ENCODE measurements at regions not wholly inside any gene's neighbourhood (a gene's known extent, or its start where the extent isn't known, plus 50 kb on each side); places are given as distances from the start of the nearest gene placed in this dataset.

DNA sequence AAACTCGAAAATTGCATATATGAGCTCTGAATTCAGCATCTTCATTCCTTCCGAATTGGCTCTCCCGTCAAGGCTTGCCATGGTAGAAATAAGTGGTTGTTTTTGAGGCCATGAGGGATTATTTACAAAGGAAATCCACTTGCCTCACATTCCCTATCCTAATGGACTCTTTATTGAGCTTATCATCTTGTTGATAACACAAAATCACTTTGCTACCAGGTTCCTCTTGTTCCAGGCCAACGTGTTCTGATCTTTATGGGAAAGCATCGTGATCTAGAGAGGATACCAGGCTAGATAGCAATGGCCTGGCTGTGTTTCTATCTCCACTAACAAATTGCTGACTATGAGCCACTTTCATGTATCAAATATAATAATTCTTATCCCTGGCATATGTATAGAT lies 811.7 kb downstream of the TLR4 start:
- no peak for DNase-seq

DNA sequence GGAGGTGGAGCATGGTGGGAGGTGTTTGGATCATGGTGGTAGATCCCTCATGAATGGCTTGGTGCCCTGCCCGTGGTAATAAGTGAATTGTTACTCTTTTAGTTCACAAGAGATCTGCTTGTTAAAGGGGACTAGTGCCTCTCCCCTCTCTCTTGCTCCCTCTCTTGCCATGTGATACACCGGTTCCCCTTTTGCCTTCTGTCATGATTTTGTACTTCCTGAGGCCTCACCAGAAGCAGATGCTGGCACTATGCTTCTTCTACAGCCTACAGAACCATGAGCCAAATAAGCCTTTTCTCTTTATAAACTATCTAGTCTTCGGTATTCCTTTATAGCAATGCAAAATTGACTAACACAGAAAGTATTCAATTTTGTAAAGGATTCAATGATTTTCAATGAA lies 817.1 kb downstream of the TLR4 start:
- DNase-seq, result no peak

DNA sequence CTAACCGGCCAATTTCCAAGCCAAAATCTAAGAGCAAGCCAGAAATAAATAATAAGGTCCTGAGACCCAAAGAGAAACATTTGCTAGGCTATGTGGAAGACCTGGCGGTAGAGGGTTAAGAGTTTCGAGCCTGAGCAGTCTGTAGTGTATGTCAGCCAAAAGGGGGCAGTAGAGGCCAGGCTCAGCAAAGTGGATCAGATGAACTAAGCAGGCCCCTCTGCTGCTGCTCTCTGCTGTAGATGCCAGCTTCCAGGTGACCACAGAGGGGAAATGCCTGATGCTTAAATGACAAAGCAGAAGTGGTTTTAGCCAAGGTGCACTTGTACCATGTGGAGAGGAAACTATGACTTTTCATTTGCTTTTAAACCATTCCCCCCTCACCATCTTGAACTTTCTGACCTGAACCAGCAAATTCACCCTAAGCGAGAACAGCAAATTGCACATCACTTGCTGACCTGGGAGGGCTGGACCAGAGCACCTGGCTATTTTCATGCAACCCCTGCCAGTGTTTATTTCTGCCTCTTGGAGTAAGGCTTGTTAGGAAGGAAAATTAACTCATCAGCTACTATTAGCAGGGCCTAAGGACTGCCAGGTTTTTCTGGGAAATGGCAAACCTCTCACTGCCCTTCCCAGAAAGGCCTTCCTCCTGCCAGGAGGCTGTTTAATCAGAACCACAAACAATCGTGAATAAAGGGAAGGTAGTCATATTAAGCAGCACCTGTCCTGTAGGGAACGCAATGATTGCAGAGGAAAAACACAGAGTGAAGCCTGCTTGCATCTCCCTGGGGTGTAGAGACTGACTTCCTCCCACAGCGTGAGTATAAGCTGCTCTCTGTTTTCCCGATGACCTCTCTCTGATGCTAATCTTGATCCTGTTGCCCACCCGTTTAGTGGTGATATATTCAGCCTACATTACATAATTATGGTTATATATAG lies 818.2 kb downstream of the TLR4 start:
- peak; percentile 9 to 28 (median 10) for DNase-seq

DNA sequence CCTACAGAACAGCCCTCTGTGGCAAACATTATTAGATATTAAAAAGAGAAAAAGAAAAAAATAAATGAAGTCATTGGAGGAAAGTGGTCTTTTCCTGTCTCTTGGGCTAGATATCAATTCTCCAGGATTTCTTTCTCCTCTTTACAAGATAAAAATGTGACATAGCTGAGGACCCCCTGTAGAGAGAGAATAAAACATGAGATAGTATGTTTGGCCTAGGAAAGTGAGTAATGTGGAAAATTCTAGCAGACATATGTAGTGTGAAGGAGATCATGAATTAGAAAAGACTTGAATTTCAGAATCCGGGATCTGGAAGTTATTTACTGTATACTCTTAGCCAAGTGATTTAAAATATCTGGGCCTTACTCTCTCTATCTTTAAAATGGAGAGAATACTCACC lies 823.1 kb downstream of the TLR4 start:
- no peak for DNase-seq

DNA sequence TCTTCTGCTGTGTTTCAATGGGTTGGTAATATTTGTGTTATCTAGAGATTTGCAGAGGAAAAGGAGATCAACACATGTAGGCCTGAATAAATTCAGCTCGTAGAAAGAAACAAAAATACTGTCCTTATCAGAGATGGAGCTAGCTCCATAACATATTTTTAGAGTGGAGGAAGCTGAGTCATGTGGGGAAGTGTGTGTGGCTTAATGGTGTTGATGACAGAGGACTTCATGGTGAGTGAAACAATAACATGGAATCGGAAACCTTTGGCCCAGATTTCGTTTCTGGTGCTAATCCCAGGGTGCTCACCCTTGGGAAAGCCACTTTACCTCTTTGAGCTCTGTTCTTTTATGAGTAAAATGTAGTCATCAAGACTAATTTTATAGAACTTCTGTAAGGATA lies 825.0 kb downstream of the TLR4 start:
- DNase-seq, result peak in 1 of 3 donors; percentile 0

DNA sequence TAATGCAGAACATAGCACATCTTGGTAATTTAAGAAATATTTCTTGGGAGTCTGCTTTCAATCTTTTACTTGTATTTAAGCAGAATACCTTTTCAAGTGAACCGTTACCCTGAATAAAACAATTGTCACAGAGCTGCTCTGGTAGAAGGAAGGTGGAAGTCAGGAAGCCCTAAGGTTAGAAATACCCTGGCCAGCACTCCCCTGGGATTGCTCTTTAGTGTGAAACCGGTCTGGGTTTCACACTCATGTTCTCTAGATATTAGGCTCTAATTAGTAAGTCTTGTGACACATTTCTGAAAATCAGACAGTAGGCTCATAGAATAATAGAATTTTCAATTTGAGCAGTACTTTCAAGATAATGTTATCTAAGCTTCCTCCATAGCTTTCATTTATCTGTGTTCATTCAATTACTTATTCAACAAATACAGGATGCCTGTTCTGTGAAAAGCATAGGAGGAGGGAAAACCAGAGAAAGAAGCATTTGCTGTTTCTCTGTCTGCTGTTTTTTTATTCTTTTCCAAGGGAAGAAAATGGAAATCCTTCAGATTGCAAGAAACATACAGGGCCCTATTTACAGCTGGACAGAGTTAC lies 825.5 kb downstream of the TLR4 start:
- no peak for DNase-seq

DNA sequence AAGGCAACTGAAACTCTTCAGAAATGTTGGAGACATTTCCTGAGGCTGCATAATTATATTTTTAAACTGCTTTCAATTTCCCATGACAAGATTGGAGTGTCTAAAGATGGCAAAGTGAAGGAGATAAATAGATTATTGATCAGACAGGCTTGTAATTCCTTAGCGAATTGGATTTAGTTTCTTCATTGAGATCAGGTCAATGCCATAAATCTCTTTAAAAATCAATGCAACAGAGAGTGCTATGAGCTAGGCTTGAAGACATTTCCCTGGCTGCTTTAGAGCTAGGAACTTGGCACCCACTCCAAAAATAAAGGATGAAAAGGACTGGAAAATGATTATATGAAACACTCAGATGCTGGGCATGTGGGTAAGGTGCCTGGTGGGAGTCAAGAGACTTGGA lies 828.4 kb downstream of the TLR4 start:
- no peak for DNase-seq

DNA sequence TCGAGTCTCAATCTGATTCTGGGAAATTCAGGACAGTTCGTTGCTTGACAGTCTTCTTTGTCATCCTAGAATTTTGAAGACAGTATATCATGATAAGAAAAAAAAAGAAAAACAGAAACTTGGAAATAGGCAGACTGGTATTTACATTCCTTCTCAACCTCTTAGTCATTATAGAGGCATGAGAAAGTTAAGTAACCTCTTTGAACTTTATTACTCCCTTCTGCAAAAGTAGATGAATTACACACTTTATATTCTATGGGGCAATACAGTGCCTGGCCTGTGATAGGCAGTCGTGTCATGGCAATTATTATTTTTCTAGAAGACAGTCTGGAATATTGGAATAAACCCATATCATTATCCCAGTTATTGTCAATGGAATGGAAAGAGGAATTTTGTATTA lies 828.9 kb downstream of the TLR4 start:
- no peak for DNase-seq

DNA sequence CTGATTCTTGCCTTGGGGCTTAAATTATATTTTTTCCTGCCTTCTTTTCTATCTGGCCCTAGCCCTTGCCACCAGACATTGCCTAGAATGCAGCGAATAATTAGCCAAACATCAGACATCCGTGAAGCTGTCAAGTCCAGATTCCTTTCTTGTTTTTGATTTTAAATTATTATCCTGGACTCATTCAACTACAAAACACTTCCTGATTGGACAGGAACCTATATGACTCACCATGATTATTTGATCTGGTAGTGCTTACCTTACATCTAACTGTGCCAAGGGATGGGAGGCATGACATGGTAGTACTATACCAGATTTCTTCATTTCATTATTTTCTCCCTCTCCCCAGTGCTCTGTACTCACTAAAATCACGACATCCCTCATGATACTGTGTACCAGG lies 829.6 kb downstream of the TLR4 start:
- no peak for DNase-seq

DNA sequence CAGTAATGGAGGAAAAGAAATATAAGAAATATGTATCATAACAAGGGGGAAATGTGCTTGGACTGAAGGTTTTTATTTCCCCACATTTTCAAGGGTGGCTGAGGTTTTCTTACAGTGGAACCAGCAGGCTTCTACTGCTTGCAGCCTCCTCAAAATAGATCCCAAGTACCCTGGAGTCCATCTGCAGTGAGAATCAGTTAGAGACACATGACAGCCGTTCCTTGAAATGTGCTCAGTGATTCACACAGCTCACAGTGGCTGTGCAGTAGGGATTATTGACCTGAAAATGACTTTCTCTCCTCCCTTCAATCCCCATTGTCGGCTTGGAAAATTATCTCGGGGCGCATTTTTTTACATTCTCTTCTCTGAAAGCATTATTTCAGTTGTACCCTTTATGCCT lies 832.0 kb downstream of the TLR4 start:
- DNase-seq, result no peak

DNA sequence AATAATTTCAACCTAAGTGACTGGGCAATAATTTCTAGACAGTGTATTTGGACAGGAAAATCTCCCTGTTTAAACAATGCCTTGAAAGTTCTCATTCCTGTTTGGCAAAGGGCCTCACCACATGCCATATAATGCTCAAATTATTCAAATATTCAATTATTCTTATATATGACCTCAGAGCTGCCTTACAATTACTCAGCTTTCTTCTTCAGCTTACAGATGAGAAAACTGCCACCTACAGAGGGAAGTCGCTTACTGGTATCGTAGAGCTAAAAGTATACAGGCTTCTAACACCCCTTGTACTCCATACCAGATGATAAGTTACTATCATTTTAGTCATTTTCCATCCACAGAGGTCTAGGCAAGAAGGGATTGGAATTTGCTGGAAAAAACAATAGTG lies 830.3 kb downstream of the BRINP1 start:
- no peak for DNase-seq

DNA sequence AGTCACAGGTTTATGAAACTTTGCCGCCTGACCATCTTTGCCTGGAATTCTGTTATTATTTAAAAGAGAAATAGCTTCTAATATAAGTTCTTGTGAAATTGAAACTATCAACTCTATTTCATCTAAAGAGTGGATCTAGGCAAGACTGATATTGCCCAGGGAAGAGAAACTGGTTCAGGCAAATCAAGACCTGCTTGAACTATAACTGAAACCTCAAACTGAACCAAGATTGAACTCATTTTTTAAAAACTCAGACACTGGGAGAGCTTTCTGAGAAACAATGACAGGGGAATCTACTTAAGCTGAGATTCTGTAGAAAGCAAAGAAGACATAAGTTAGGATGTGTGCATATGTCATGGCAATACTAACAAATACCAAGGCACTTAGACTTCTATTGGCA lies 815.8 kb downstream of the BRINP1 start:
- no peak for DNase-seq

DNA sequence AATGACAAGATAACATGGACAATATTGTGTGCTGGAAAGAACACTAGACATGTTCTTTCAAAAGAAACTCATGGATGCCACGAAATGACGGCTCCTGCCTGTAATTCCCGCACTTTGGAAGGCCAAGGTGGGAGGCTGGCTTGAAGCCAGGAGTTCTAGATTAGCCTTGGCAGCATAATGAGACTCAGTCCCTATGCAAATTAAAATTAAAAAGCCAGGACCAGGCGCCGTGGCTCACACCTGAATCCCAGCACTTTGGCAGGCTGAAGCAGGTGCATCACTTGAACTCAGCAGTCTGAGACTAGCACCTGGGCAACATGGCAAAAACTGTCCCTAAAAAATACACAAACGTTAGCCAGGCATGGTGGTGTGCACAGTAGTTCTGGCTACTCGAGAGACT lies 814.2 kb downstream of the BRINP1 start:
- no peak for DNase-seq

DNA sequence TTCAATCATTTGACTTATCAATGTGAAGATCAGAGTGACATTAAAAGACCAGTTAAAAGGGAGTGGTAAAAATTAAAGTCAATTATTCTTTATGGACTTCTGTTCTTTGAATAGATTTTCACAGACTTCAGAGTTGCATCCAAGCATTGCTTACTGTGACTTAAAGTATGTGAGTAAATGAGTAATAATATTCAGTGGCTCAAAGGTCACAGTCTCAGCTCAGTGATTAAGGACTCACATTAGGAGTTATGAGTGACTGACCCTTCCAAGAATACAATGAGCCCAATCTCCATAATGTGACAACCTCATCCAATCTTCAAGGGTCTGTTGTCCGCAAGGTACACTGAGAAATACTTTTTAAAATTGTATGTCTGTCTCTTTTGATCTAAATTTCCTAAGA lies 811.2 kb downstream of the BRINP1 start:
- no peak for DNase-seq

DNA sequence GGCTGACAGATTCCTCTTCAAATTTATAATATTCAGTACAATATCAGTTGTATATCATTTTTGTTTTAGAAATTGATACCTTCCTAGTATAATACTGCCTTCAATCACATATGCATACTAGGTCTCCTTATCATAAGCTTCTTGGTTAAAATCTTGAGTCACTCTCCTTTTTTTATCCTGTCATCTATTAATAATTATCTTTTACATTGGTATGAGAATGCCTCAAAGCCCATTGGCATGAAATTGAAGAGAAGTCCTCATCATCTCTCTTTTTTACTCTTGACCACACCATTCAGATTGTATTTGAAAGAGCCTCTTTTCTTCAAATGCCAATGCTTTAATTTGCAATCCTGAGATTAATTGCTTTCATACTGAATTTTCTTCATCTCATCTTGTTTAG lies 810.3 kb downstream of the BRINP1 start:
- no peak for DNase-seq

DNA sequence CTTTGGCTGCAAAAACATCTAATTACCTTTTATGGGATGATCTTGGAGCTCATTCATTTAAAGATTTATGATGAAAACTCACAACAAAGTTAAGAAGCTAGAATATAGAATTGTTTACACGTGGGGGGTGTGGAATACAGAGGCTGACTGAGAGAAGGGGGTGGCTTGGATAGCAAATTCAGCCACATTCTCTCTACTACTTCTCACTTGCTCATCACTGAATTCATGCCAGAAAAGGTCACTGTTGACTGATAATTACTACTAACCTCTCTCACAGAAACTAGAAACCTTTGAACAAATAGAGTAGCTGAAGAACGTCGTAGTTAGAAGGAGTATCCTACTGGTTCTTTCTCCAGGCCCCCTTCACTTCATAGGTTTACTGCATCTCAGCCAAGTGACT lies 808.2 kb downstream of the BRINP1 start:
- DNase-seq, result no peak

DNA sequence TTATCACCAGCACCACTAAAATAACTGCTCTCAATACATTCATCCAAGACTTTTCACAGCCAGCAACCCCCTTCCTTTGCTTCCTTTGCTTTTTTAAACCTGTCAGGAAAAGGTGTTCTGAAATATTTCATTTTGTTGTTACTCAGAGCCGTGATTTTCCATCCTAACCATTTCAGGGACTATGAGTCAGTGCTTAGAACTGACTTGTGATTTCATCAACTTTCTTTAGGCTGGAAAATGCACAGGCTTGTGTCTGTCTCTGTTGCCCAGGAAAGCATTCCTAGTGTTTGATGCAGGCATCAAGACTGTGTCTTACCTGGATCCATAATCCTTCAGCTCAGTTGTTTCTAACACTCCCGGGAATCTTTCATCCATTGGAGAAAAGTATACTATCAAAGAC lies 805.6 kb downstream of the BRINP1 start:
- DNase-seq, result no peak

DNA sequence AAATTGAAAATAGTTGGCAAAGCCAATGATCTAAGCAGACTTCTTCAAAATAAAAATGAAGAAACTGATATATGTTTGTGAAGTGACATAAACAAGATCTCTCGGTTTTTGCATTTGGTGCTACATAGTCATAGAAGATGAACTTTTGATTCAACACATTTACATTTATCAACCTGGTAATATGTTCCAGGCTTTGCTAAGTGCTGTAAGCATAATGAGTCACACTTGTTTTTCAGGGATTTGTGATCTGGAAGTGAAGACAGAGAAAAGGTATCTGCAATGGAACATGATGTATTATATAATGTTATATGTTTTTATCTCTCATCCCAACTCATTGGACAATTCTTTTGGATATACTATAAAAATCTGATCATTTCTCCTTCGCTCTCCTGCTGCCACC lies 801.4 kb downstream of the BRINP1 start:
- DNase-seq, result no peak

DNA sequence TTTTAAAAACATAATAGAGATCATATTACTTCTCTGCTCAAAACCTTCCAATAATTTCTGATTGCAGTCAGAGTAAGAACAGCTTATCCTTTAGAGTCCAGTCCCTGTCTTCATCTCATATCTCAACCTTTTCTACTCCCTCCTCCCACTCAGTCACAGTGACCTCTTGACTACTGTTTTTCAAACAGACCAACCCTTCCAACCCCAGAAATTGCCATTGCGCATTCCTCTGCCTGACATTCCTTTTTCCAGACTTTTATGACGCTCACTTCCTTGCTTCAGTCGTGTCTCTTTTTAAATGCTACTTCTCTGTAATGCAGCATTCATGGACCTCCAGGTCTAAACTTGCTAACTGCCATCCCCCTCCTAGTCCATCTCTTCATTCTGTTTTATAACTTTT lies 800.5 kb downstream of the BRINP1 start:
- DNase-seq, result no peak

DNA sequence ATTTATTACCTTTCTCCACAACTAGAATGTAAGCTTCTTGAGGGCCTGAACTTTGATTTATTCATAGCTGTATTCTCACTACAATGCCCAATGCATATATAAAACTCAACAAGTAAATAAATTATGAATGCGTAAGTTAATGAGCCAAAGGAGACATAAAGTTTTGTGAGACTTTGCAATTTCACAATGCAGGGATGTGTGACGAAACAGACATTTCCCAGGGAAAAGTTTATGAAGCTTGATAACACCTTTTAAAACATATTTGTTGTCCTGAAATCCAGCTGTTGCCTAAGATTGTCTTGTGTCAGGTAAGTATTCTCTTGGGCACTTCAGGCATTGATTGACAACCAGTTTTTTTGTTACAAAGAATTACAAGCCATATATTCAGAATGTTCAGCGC lies 800.1 kb downstream of the BRINP1 start:
- DNase-seq, result no peak

DNA sequence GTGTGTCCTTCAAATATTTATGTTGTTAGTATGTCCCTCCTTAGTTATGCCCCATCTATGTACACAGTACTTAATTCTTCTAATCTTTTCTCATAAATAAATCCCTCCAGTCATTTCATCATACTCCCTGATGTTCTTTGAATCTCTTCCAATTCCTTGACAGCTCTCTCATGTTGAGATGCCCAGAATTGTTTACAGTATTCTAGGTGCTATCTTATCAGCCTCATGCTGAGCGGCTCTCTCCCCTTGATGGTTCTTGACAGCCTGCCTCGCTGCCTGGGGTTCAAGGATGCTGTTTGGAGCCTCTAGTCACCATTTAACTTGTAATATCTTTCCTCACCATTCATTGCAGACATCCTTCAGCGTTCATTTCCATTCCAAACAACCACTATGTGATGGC lies 799.2 kb downstream of the BRINP1 start:
- no peak for DNase-seq

DNA sequence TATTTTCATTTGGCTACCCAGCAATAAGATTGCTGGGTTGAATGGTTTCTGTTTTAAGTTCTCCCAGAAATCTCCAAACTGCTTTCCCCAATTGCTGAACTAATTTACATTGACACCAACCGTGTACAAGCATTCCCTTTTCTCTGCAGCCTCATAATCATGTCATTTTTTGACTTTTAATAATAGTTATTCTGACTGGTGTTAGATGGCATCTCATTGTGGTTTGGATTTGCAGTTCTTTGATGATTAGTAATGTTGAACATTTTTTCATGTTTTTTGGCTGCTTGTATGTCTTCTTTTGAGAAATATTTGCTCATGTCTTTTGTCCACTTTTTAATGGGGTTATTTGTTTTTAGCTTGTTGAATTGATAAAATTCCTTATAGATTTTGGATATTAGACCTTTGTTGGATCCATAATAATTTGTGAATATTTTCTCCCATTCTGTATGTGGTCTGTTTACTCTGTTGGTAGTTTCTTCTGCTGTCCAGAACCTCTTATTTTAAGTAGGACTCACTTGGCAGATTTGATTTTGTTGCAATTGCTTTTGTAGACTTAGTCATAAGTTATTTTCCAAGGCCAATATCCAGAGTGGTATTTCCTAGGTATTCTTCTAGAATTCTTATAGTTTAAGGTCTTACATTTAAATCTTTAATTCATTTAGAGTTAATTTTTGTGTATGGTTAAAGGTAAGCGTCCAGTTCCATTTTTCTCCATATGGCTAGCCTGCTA lies 793.7 kb downstream of the BRINP1 start:
- no peak for DNase-seq

DNA sequence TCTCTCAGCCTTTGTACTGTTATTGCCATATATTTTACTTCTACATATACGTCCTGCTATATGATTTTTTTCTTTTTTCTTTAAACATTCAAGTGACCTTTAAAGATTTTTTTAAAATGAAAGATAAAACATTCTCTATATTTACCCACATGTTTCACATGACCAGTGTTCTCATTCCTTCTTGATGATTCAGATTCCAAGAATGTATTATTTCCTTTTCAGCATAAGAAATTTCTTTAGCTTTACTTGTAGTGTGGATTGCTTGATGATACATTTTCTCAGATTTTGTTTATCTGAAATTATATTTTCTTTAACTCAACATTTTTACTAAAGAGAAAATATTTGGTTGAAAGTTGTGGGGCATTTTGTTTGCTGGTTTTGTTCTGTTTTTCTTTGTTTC lies 792.1 kb downstream of the BRINP1 start:
- peak in 1 of 3 donors; percentile 14 for DNase-seq

Data from muscle of back (tissue), 3 donors.